ENCODE measurements at regions not wholly inside any gene's neighbourhood (a gene's known extent, or its start where the extent isn't known, plus 50 kb on each side); places are given as distances from the start of the nearest gene placed in this dataset.
"Not testable (repeated sequence)": the region's sequence is repeated elsewhere in the genome, so short reads cannot be mapped to it uniquely, and the experiment has no call there.

DNA sequence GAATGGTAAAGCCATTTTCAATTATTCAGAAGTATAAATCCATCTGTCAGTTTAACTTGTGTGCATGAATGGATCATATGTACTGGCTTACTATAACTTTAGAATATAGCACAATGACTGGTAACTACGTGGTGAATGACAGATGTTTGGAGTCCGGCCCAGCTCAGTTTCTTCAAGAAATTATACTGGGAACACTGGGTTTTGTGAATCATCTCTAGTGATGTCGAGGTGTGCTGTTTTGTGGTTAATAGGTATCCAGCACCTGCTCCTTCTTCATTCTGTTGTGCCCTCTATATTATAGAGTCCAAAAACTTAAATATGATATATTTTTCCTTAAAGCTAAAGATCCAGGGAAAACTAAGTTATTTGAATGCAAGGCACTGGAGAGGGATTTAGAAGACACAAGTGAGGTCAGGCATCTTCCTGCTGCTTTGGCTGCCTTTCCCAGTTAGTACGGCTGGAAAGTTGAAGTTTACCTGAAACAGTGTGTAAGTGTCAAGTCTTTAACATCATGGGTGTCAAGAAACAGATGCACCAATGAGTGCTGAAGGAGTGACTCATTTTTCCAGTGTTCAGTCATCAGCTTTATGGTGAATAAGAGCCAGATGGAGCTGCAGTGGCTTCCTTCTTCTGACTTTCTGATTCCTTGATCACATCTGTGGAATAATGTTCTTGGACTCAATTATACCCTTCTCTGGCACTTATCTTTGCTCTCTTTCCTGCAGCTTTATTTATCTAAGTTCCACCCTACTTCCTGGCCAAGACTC is 1079.5 kb upstream of the CELF4 start:
- TF ChIP-seq CTCF (IDR thresholded peaks at IDR 0.05), result no peak
- no peak for TF ChIP-seq POLR2A (IDR thresholded peaks at IDR 0.05)

GRCh38 chr18:38642711-38643110 is 1077.1 kb upstream of the CELF4 start:
- no peak overlapping the region for H3K4me3 ChIP-seq
- 75 to 77% methylated on average over 3 of the region's 3 CpGs for WGBS, 2 donors
- TF ChIP-seq CTCF (IDR thresholded peaks at IDR 0.05) (no peak), POLR2A (IDR thresholded peaks at IDR 0.05) (no peak)

More for the DNA sequence above, 1079.5 kb upstream of the CELF4 start:
- intact Hi-C loops (cut with DNase I; ENCODE audit: low total_unique reads), result no loop called here
- H3K4me1 ChIP-seq, result no peaks in the 10 kb centered on the region
- no peak for DNase-seq
- no peaks in the 10 kb centered on the region for H3K27me3 ChIP-seq
- 93 to 97% methylated on average over 4 of the region's 4 CpGs for WGBS, 2 donors
- H3K9me3 ChIP-seq, result no peaks in the 10 kb centered on the region
- H3K36me3 ChIP-seq (ENCODE audit: low read depth, missing control alignments), result no peaks in the 10 kb centered on the region
- no peak overlapping the region for H3K27ac ChIP-seq
- no peak overlapping the region for H3K4me3 ChIP-seq

DNA sequence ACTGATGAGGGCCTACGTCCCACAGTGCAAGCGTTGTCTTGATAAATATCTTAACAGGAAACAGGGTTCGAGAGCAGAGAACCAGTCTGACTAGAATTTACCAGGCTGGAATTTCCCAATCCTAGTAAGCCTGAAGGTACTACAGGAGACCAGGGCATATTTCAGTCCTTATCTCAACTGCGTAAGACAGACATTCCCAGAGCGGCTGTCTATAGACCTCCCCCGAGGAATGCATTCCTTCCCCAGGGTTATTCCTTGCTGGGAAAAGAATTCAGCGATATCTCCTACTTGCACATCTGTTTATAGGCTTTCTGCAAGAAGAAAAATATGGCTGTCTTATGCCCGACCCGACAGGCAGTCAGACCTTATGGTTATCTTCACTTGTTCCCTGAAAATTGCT is 1074.1 kb upstream of the CELF4 start:
- 77 to 84% methylated on average over 9 of the region's 9 CpGs for WGBS, 2 donors
- H3K4me3 ChIP-seq; H3K27ac ChIP-seq; H3K27me3 ChIP-seq; H3K36me3 ChIP-seq (ENCODE audit: low read depth, missing control alignments); DNase-seq; H3K9me3 ChIP-seq; intact Hi-C loops (cut with DNase I; ENCODE audit: low total_unique reads); H3K4me1 ChIP-seq: not testable (repeated sequence)

More at GRCh38 chr18:38642711-38643110, 1077.1 kb upstream of the CELF4 start:
- Histone ChIP-seq H3K27me3 (no peaks in the 10 kb centered on the region), H3K27ac (no peak overlapping the region), H3K36me3 (ENCODE audit: low read depth, missing control alignments) (no peaks in the 10 kb centered on the region), H3K9me3 (no peaks in the 10 kb centered on the region), H3K4me1 (no peaks in the 10 kb centered on the region)
- intact Hi-C loops (cut with DNase I; ENCODE audit: low total_unique reads), result no loop called here
- DNase-seq, result no peak

DNA sequence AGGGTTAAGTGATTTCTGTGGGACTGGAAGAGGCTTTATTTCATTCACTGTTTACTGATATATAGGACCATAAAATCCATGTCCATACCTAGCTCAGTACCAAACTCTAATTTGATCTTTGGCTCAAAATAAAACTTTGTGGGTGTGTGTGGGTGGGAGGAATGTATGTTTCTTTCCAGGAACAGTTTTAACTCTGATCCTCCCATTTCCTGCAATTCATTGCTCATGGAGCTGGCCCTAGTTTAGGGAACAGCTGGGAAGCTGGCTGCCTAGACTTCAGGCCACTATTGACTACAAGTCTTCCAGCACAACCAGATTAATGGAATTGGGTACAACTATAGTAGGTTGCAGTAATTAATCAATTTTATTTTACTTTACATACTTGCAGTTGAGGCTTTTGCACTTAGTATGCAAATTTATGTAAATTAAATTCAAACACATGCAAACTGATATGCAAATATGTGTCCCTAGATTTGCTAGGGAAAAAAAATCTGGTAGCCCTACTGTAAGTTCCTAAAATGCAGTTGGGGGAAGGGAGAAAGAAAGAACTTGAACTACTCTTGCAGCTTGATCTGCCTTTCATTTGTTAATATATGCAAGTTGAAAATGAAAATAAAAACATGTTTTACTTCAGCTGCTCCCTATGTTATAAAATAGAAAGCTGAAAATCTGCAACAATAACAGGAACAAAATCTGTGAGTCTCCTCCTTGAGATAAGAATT is 1070.3 kb upstream of the CELF4 start:
- no peaks in the 10 kb centered on the region for H3K9me3 ChIP-seq
- H3K4me3 ChIP-seq, result no peak overlapping the region
- no peak for DNase-seq
- no peaks in the 10 kb centered on the region for H3K27me3 ChIP-seq
- H3K4me1 ChIP-seq, result no peaks in the 10 kb centered on the region
- no peak overlapping the region for H3K27ac ChIP-seq
- intact Hi-C loops (cut with DNase I; ENCODE audit: low total_unique reads), result no loop called here
- TF ChIP-seq CTCF (IDR thresholded peaks at IDR 0.05), result no peak
- no peak for TF ChIP-seq POLR2A (IDR thresholded peaks at IDR 0.05)
- H3K36me3 ChIP-seq (ENCODE audit: low read depth, missing control alignments), result no peaks in the 10 kb centered on the region

GRCh38 chr18:38634117-38634516 is 1068.5 kb upstream of the CELF4 start:
- 79 to 89% methylated on average over 2 of the region's 2 CpGs for WGBS, 2 donors
- intact Hi-C loops (cut with DNase I; ENCODE audit: low total_unique reads), result no loop called here
- no peak overlapping the region for H3K4me3 ChIP-seq

More at GRCh38 chr18:38634117-38634516, 1068.5 kb upstream of the CELF4 start:
- TF ChIP-seq CTCF (IDR thresholded peaks at IDR 0.05) (no peak), POLR2A (IDR thresholded peaks at IDR 0.05) (no peak)
- no peaks in the 10 kb centered on the region for H3K27me3 ChIP-seq
- H3K27ac ChIP-seq, result no peak overlapping the region
- H3K9me3 ChIP-seq, result no peaks in the 10 kb centered on the region
- no peaks in the 10 kb centered on the region for H3K36me3 ChIP-seq (ENCODE audit: low read depth, missing control alignments)
- H3K4me1 ChIP-seq, result no peaks in the 10 kb centered on the region
- no peak for DNase-seq

All from testis (tissue), 2 donors.